ENCODE measurements at regions not wholly inside any gene's neighbourhood (a gene's known extent, or its start where the extent isn't known, plus 50 kb on each side); places are given as distances from the start of the nearest gene placed in this dataset.

DNA sequence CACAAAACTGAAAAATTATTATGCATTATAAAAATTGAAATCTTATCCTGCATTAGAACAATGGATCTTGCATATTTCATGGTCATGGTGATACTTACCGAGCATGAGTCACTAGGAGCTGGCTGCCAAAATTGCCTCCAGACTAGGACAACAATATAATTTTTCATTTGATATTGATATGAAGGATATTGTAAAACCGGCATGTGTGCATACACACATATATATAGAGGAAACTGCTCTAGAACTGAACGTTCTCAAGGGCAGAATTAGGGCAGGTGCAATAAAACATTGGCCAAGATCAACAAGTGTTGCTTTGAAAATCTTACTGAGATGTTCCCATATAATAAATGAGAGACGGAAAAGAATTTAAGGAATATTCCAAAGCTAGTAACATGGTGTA, 319.4 kb upstream of the POU1F1 start:
- peaks cover 0 to 18% (median 0%) of the 10 kb centered on the region in 4 donors for H3K9me3 ChIP-seq
- WGBS, 2 donors: 70 to 74% methylated on average over 4 of the region's 4 CpGs
- H3K27ac ChIP-seq: no peak overlapping the region

DNA sequence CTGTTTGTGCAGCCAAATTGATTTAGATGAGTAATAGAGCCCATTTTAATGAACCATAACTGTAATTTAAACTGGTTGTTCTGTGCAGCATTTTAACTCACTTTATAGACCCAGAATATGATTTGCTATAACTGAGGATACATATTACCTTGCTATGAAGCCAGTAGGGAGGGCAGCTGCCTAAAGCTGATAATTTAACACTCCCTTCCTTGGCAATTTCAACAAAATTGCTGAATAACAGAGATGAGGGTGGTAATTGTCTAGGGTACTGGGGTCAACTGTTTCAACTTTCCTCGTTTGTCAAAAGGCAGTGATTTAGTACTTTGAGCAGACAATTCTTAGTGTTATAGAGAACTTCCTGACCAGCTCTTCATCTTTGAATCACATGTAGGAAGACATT, 304.9 kb upstream of the POU1F1 start:
- Histone ChIP-seq H3K27me3 (no peaks in the 10 kb centered on the region), H3K4me1 (no peaks in the 10 kb centered on the region), H3K9me3 (no peaks in the 10 kb centered on the region), H3K36me3 (no peaks in the 10 kb centered on the region), H3K4me3 (no peak overlapping the region), H3K27ac (no peak overlapping the region)
- DNase-seq (ENCODE audit: low spot score in 2 of 2): no peak
- WGBS, 2 donors: 22 to 36% methylated on average over 1 of the region's 1 CpG
- TF ChIP-seq EP300 (IDR thresholded peaks at IDR 0.05) (no peak), POLR2A (IDR thresholded peaks at IDR 0.05) (no peak)
- TF ChIP-seq, protein P1, sequence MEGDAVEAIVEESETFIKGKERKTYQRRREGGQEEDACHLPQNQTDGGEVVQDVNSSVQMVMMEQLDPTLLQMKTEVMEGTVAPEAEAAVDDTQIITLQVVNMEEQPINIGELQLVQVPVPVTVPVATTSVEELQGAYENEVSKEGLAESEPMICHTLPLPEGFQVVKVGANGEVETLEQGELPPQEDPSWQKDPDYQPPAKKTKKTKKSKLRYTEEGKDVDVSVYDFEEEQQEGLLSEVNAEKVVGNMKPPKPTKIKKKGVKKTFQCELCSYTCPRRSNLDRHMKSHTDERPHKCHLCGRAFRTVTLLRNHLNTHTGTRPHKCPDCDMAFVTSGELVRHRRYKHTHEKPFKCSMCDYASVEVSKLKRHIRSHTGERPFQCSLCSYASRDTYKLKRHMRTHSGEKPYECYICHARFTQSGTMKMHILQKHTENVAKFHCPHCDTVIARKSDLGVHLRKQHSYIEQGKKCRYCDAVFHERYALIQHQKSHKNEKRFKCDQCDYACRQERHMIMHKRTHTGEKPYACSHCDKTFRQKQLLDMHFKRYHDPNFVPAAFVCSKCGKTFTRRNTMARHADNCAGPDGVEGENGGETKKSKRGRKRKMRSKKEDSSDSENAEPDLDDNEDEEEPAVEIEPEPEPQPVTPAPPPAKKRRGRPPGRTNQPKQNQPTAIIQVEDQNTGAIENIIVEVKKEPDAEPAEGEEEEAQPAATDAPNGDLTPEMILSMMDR (IDR thresholded peaks at IDR 0.05): no peak

More for the DNA sequence above, 319.4 kb upstream of the POU1F1 start:
- Histone ChIP-seq H3K36me3 (no peaks in the 10 kb centered on the region), H3K4me1 (no peaks in the 10 kb centered on the region), H3K27me3 (no peaks in the 10 kb centered on the region), H3K4me3 (no peak overlapping the region)
- DNase-seq (ENCODE audit: low spot score in 2 of 2): no peak
- no peak for TF ChIP-seq POLR2A (IDR thresholded peaks at IDR 0.05)
- TF ChIP-seq EP300 (IDR thresholded peaks at IDR 0.05): no peak
- TF ChIP-seq, protein P1 (IDR thresholded peaks at IDR 0.05): no peak

DNA sequence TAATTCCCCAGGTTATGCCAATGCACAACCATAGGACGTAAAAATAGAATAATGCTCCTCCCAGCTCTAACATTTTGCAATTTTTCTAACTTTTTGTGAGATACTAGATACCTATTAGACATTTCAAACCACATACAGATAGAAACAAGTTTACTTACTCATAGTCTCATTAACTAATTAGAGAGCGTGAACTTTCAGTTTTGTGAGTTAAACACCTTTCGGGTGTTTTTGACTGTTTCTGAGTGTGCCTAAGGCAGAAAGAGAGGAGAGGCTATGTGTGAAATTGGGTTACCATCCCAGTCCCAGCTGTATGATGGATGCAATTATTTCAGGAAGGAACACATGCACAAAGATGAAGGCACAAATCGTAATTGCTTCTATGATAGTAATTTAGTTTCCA, 300.4 kb upstream of the POU1F1 start:
- DNase-seq (ENCODE audit: low spot score in 2 of 2): no peak
- H3K27me3 ChIP-seq: no peaks in the 10 kb centered on the region
- no peak for TF ChIP-seq POLR2A (IDR thresholded peaks at IDR 0.05)
- TF ChIP-seq, protein P1 (IDR thresholded peaks at IDR 0.05): no peak
- no peaks in the 10 kb centered on the region for H3K4me1 ChIP-seq
- H3K27ac ChIP-seq: no peak overlapping the region
- H3K9me3 ChIP-seq: no peaks in the 10 kb centered on the region
- H3K4me3 ChIP-seq: no peak overlapping the region
- H3K36me3 ChIP-seq: no peaks in the 10 kb centered on the region
- 60 to 62% methylated on average over 4 of the region's 4 CpGs for WGBS, 2 donors

DNA sequence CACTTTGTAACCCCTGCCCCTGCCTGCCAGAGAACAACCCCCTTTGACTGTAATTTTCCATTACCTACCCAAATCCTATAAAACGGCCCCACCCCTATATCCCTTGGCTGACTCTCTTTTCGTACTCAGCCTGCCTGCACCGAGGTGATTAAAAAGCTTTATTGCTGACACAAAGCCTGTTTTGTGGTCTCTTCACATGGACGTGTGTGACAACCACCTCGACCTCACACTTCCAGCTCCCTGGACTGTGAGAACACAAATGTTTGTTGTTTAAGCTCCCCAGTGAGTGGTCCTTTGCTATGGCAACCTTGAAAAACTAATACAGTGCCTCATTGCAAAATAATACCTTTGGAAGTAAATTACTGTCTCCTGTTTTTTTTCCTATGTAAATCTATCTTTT, 299.2 kb upstream of the POU1F1 start:
- no peak overlapping the region for H3K27ac ChIP-seq
- no peaks in the 10 kb centered on the region for H3K27me3 ChIP-seq
- TF ChIP-seq EP300 (IDR thresholded peaks at IDR 0.05) (no peak), POLR2A (IDR thresholded peaks at IDR 0.05) (no peak)
- TF ChIP-seq, protein P1 (IDR thresholded peaks at IDR 0.05): no peak
- no peak for DNase-seq (ENCODE audit: low spot score in 2 of 2)
- H3K9me3 ChIP-seq: no peaks in the 10 kb centered on the region
- H3K36me3 ChIP-seq: no peaks in the 10 kb centered on the region
- WGBS, 2 donors: 20 to 26% methylated on average over 5 of the region's 5 CpGs
- no peak overlapping the region for H3K4me3 ChIP-seq
- H3K4me1 ChIP-seq: no peaks in the 10 kb centered on the region

DNA sequence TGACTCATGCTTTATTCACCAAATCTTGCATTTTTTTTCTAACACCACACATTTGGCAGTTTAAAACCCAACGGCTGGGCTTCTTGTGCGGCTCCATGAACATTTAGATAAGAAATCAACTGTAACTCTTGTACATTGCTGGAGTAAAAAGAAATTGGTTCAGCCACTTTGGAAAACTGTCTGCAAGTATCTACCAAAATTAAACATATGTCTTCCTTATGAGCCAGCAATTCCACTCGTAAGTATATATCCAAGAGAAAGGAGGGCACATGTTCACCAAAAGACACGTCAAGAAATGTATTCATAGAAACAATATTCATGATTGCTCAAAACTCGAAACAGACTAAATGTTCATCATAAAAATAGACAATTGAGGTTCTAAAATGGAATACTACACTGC, 291.9 kb upstream of the POU1F1 start:
- no peaks in the 10 kb centered on the region for H3K36me3 ChIP-seq

More for the DNA sequence above, 291.9 kb upstream of the POU1F1 start:
- TF ChIP-seq EP300 (IDR thresholded peaks at IDR 0.05): no peak
- no peak for TF ChIP-seq POLR2A (IDR thresholded peaks at IDR 0.05)
- TF ChIP-seq, protein P1 (IDR thresholded peaks at IDR 0.05): no peak
- H3K9me3 ChIP-seq: no peaks in the 10 kb centered on the region
- H3K27ac ChIP-seq: no peak overlapping the region
- WGBS, 2 donors: 87% methylated on average over 5 of the region's 5 CpGs
- H3K4me1 ChIP-seq: no peaks in the 10 kb centered on the region
- H3K27me3 ChIP-seq: no peaks in the 10 kb centered on the region
- H3K4me3 ChIP-seq: no peak overlapping the region
- no peak for DNase-seq (ENCODE audit: low spot score in 2 of 2)
